Parathyroid adenoma (tissue), 2 donors: ENCODE measurements at regions not wholly inside any gene's neighbourhood (a gene's known extent, or its start where the extent isn't known, plus 50 kb on each side); places are given as distances from the start of the nearest gene placed in this dataset.

Source experiments
- H2AFZ ChIP-seq: fragments of 300-600 bp; sonication (generic); one replicate; pipeline ENCODE4 v1.7.0; 2017; ENCODE audit warnings: antibody characterized with exemption, mild to moderate bottlenecking
- H3K27ac ChIP-seq: fragments of 300-600 bp; sonication (generic); one replicate; pipeline ENCODE4 v1.7.0; 2017
- H3K27me3 ChIP-seq: fragments of 300-600 bp; sonication (generic); one replicate; pipeline ENCODE4 v1.7.0; 2017; ENCODE audit warnings: low read length; ENCODE audit not compliant: control insufficient read depth, insufficient read depth
- H3K36me3 ChIP-seq: fragments of 300-600 bp; sonication (generic); one replicate; pipeline ENCODE4 v1.7.0; 2017; ENCODE audit warnings: low read length; ENCODE audit not compliant: control insufficient read depth, insufficient read depth
- H3K4me1 ChIP-seq: fragments of 300-600 bp; sonication (generic); one replicate; pipeline ENCODE4 v1.7.0; 2017; ENCODE audit warnings: control low read depth
- H3K4me2 ChIP-seq: fragments of 300-600 bp; sonication (generic); one replicate; pipeline ENCODE4 v1.7.0; 2017; ENCODE audit warnings: low read length
- H3K4me3 ChIP-seq: fragments of 300-600 bp; sonication (generic); one replicate; pipeline ENCODE4 v1.7.0; 2017; ENCODE audit warnings: low read depth, low read length
- H3K79me2 ChIP-seq: fragments of 300-600 bp; sonication (generic); one replicate; pipeline ENCODE4 v1.7.0; 2017; ENCODE audit warnings: control low read depth
- H3K9ac ChIP-seq: fragments of 300-600 bp; sonication (generic); one replicate; pipeline ENCODE4 v1.7.0; 2017; ENCODE audit warnings: mild to moderate bottlenecking
- H3K9me3 ChIP-seq: fragments of 300-600 bp; sonication (generic); one replicate; pipeline ENCODE4 v1.7.0; 2017; ENCODE audit warnings: low read length; ENCODE audit not compliant: control insufficient read depth
- TF ChIP-seq, protein P1 (sequence below): fragments of 300-600 bp; sonication (generic); IDR thresholded peaks from one replicate; pipeline ENCODE4 v1.7.0; 2017; ENCODE audit warnings: antibody characterized with exemption, mild to moderate bottlenecking
- donor health status: primary hyperparathyroidism.

GRCh38 chr1:234942879-234943506, 185.6 kb downstream of the TOMM20 start:
- Histone ChIP-seq H3K27me3 (no peaks in the 10 kb centered on the region), H3K27ac (no peak overlapping the region), H3K9ac (no peak overlapping the region), H3K4me3 (no peak overlapping the region), H3K4me2 (no peak overlapping the region), H3K4me1 (no peaks in the 10 kb centered on the region), H3K36me3 (no peaks in the 10 kb centered on the region), H2AFZ (no peak overlapping the region), H3K9me3 (no peaks in the 10 kb centered on the region), H3K79me2 (no peaks in the 10 kb centered on the region)
- TF ChIP-seq, protein P1, sequence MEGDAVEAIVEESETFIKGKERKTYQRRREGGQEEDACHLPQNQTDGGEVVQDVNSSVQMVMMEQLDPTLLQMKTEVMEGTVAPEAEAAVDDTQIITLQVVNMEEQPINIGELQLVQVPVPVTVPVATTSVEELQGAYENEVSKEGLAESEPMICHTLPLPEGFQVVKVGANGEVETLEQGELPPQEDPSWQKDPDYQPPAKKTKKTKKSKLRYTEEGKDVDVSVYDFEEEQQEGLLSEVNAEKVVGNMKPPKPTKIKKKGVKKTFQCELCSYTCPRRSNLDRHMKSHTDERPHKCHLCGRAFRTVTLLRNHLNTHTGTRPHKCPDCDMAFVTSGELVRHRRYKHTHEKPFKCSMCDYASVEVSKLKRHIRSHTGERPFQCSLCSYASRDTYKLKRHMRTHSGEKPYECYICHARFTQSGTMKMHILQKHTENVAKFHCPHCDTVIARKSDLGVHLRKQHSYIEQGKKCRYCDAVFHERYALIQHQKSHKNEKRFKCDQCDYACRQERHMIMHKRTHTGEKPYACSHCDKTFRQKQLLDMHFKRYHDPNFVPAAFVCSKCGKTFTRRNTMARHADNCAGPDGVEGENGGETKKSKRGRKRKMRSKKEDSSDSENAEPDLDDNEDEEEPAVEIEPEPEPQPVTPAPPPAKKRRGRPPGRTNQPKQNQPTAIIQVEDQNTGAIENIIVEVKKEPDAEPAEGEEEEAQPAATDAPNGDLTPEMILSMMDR = no peak

DNA sequence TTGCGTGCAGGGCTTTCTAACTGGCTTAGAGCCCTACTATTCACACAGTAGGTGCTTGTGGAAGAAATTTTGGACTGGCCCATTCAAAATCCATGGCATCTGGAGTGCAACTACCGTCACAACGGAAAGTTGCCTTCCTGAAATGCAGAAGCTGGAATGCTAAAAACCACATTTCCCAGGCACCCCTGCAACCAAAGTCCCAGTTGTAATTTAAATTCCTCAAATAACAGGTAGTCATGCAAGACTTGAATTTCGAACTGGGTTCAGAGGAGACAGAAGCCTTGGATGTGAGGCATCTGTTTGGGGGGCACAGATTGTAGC, 186.7 kb downstream of the TOMM20 start:
- no peaks in the 10 kb centered on the region for H3K79me2 ChIP-seq
- H3K36me3 ChIP-seq = no peaks in the 10 kb centered on the region
- no peaks in the 10 kb centered on the region for H3K9me3 ChIP-seq
- H3K9ac ChIP-seq = no peak overlapping the region
- no peak overlapping the region for H3K4me3 ChIP-seq
- no peaks in the 10 kb centered on the region for H3K27me3 ChIP-seq
- no peak overlapping the region for H3K4me2 ChIP-seq
- no peaks in the 10 kb centered on the region for H3K4me1 ChIP-seq
- H3K27ac ChIP-seq = no peak overlapping the region
- TF ChIP-seq, protein P1 = no peak
- H2AFZ ChIP-seq = no peak overlapping the region

GRCh38 chr1:234941321-234942011, 187.2 kb downstream of the TOMM20 start:
- no peak overlapping the region for H3K27ac ChIP-seq
- H3K79me2 ChIP-seq = no peaks in the 10 kb centered on the region

GRCh38 chr1:234940841-234941240, 187.8 kb downstream of the TOMM20 start:
- H3K36me3 ChIP-seq = no peaks in the 10 kb centered on the region
- no peak overlapping the region for H3K4me2 ChIP-seq
- H3K4me1 ChIP-seq = no peaks in the 10 kb centered on the region
- no peaks in the 10 kb centered on the region for H3K79me2 ChIP-seq
- no peak overlapping the region for H3K4me3 ChIP-seq
- H2AFZ ChIP-seq = no peak overlapping the region
- no peak overlapping the region for H3K9ac ChIP-seq
- H3K27ac ChIP-seq = no peak overlapping the region
- no peaks in the 10 kb centered on the region for H3K9me3 ChIP-seq
- no peaks in the 10 kb centered on the region for H3K27me3 ChIP-seq
- TF ChIP-seq, protein P1 = no peak

More at GRCh38 chr1:234941321-234942011, 187.2 kb downstream of the TOMM20 start:
- Histone ChIP-seq H3K36me3 (no peaks in the 10 kb centered on the region), H3K9me3 (no peaks in the 10 kb centered on the region), H2AFZ (no peak overlapping the region), H3K27me3 (no peaks in the 10 kb centered on the region), H3K4me3 (no peak overlapping the region), H3K4me2 (no peak overlapping the region), H3K9ac (no peak overlapping the region), H3K4me1 (no peaks in the 10 kb centered on the region)
- TF ChIP-seq, protein P1 = no peak

GRCh38 chr1:234938924-234939323, 189.7 kb downstream of the TOMM20 start:
- no peak overlapping the region for H3K27ac ChIP-seq
- TF ChIP-seq, protein P1 = no peak
- H3K4me2 ChIP-seq = no peak overlapping the region
- H3K4me3 ChIP-seq = no peak overlapping the region
- H3K36me3 ChIP-seq = no peaks in the 10 kb centered on the region
- no peak overlapping the region for H3K9ac ChIP-seq
- no peaks in the 10 kb centered on the region for H3K4me1 ChIP-seq
- H3K9me3 ChIP-seq = no peaks in the 10 kb centered on the region
- H3K79me2 ChIP-seq = no peaks in the 10 kb centered on the region
- no peak overlapping the region for H2AFZ ChIP-seq
- H3K27me3 ChIP-seq = no peaks in the 10 kb centered on the region
